GM12874 (cell line): ENCODE measurements at regions not wholly inside any gene's neighbourhood (a gene's known extent, or its start where the extent isn't known, plus 50 kb on each side); places are given as distances from the start of the nearest gene placed in this dataset.

Source experiments
- TF ChIP-seq, protein P1 (sequence below): IDR thresholded peaks from 2 replicates; pipeline ENCODE4 v1.5.1; 2011; ENCODE audit warnings: low read depth, mild to moderate bottlenecking, control low read depth, low read length, moderate library complexity; ENCODE audit not compliant: insufficient read depth

DNA sequence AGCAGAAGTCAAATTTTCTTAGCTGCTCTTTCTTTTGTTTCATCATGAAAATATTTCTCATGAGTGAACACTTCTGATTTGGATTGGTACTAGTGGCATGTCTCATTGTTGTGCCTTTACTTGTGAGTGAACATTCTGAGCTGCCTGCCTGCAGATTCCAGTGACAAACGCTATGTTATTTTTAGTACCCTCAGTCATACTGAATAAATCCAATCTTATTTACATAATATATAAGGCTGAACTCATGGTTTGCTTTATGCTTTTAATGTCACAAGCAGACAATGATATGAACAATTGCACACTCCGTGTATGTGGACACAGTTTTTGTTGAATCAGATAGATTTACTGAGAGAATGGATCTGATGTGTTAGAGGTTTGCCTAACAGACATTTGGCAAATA is 67.8 kb downstream of the ACTBL2 start:
- TF ChIP-seq, protein P1, sequence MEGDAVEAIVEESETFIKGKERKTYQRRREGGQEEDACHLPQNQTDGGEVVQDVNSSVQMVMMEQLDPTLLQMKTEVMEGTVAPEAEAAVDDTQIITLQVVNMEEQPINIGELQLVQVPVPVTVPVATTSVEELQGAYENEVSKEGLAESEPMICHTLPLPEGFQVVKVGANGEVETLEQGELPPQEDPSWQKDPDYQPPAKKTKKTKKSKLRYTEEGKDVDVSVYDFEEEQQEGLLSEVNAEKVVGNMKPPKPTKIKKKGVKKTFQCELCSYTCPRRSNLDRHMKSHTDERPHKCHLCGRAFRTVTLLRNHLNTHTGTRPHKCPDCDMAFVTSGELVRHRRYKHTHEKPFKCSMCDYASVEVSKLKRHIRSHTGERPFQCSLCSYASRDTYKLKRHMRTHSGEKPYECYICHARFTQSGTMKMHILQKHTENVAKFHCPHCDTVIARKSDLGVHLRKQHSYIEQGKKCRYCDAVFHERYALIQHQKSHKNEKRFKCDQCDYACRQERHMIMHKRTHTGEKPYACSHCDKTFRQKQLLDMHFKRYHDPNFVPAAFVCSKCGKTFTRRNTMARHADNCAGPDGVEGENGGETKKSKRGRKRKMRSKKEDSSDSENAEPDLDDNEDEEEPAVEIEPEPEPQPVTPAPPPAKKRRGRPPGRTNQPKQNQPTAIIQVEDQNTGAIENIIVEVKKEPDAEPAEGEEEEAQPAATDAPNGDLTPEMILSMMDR: no peak

GRCh38 chr5:57414191-57414590 is 68.4 kb downstream of the ACTBL2 start:
- TF ChIP-seq, protein P1: no peak

- TF ChIP-seq, protein P1: no peak
Observed at GRCh38 chr5:57413145-57413544, 69.5 kb downstream of the ACTBL2 start.

GRCh38 chr5:57412680-57413079 is 69.9 kb downstream of the ACTBL2 start:
- TF ChIP-seq, protein P1: no peak

DNA sequence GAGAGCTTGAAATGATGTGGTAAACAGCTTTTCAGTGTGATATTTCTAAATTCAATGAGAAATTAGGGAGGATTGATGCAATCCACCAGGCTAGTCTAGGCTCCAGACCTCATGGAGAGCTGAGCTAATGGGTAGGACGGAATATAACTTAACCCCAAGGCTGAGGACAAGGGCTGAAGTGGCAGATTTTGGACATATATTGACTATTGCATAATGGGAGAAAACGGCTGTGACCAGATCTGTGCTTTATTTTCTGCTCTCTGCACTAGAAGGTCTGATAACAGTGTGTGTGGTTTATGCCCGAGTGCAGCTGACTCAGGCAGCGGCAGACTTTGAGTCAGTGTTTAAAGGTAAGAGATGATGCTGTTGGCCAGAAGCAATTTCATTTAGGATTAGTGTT is 70.6 kb downstream of the ACTBL2 start:
- TF ChIP-seq, protein P1: no peak

DNA sequence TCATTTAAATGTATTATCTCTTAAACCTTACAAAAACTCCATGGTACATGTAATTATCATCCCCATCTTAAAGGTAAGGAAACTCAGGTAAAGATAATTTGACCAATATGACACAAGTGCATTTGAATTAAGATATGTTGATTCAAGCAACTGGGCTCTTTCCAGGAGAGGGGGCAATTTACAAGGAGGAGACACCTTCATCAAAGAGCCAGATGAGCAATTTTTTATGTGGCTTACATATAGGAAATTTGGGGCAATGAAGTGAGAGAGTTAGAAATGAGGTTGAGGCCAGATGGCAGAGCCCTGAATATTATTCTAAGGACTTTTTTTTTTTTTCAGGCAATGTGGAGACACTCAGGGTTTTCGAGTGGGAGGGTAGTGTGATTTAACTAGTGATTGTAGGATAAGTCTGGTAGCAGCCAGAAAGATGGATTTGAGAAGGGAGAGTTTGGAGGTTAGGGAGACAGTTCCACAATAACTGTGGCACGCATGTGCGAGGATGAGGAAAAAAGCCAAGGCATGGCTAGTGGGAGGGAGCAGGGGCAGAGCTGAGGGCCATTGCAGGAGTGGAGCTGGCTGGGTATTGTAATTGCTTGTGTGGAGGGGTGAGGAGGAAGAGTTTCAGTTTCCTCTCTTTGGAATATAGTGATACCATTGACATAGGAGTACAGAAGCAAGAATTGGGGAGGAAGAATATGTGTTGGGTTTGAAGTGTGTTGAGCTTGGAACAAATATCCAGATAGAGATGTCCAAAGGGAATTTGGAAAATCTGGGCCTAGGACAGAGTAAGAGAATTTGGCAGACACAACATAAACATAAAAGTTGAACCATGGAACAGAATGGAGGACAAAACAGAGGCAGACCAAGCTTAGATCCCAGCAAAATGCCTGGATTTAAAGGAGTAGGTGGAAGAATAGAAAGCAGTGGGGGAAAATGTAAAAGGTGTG is 72.0 kb downstream of the ACTBL2 start:
- TF ChIP-seq, protein P1: no peak

DNA sequence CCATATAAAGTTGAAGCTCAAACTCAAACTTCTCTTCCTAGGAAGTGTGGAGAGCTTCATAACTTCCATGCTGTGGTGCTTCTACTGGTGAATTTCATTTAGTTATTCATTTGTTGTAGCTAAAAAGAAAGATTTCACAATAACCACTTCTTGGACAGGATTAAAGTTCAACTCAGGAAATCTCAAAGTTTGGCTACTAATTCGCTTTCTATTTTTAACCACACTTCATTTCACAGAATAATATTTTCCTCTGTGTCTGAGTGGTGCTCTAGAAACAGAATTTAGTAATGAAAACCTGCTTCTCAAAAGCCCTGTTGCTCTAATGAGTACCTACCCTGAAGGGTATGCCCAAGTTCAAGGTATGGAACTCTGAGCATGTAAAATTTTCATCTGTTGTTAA is 73.9 kb downstream of the ACTBL2 start:
- TF ChIP-seq, protein P1: no peak
